Left colon (tissue), 2 donors: ENCODE measurements at regions not wholly inside any gene's neighbourhood (a gene's known extent, or its start where the extent isn't known, plus 50 kb on each side); places are given as distances from the start of the nearest gene placed in this dataset.
"Not testable (repeated sequence)": the region's sequence is repeated elsewhere in the genome, so short reads cannot be mapped to it uniquely, and the experiment has no call there.

ENCODE experiments used
- ATAC-seq: fragments of 200-7000 bp; cut with Tn5 transposase; one replicate; pipeline ENCODE4 v1.9.1; 2020; ENCODE audit warnings: mild to moderate bottlenecking, moderate library complexity
- DNase-seq, 2 donors: peaks; one replicate each; pipeline ENCODE4 v3.0.0-alpha.2; 2020
- intact Hi-C, 2 donors: fragments of 100-400 bp; cut with DNase I in 1 of 2; cut with micrococcal nuclease in 1 of 2; formaldehyde crosslinking; loops; one replicate each; pipeline versions ENCODE4 v1.11.2 to v1.14.0; 2022; cut with DNase I, micrococcal nuclease
- donor health status: DM: no; HTN: no; CAD: no.
- donor health status: DM: yes; HTN: yes; CAD: no.

GRCh38 chr1:213446496-213446895 lies 395.5 kb downstream of the RPS6KC1 start:
- intact Hi-C loops, result no loop called here
- no peak for DNase-seq
- no peak for ATAC-seq

- DNase-seq, result no peak
- intact Hi-C loops, result no loop called here
- ATAC-seq, result no peak
Observed at GRCh38 chr1:213448360-213448759, 397.3 kb downstream of the RPS6KC1 start.

GRCh38 chr1:213448776-213449175 lies 397.7 kb downstream of the RPS6KC1 start:
- intact Hi-C loops, result no loop called here
- no peak for ATAC-seq

GRCh38 chr1:213452501-213452900 lies 401.5 kb downstream of the RPS6KC1 start:
- intact Hi-C loops, result no loop called here
- no peak for DNase-seq
- no peak for ATAC-seq

More at GRCh38 chr1:213448776-213449175, 397.7 kb downstream of the RPS6KC1 start:
- no peak for DNase-seq

GRCh38 chr1:213457186-213457585 lies 406.1 kb downstream of the RPS6KC1 start:
- intact Hi-C loops, result no loop called here
- no peak for DNase-seq
- ATAC-seq, result no peak

- intact Hi-C loops, result no loop called here
- DNase-seq, result no peak
- no peak for ATAC-seq
Observed at GRCh38 chr1:213457733-213458132, 406.7 kb downstream of the RPS6KC1 start.

- ATAC-seq, DNase-seq, intact Hi-C loops: not testable (repeated sequence)
Observed at GRCh38 chr1:213462374-213462773, 411.3 kb downstream of the RPS6KC1 start.

GRCh38 chr1:213464786-213465460 lies 413.9 kb downstream of the RPS6KC1 start:
- intact Hi-C loops, result no loop called here
- DNase-seq (no peak), ATAC-seq (no peak)

GRCh38 chr1:213466541-213466940 lies 415.5 kb downstream of the RPS6KC1 start:
- intact Hi-C loops, result no loop called here
- ATAC-seq, result no peak
- DNase-seq, result no peak

- intact Hi-C loops, result no loop called here
- no peak for DNase-seq
- ATAC-seq, result no peak
Observed at GRCh38 chr1:213474054-213474453, 423.0 kb downstream of the RPS6KC1 start.

GRCh38 chr1:213481395-213481794 lies 430.4 kb downstream of the RPS6KC1 start:
- DNase-seq (no peak), ATAC-seq (no peak)
- intact Hi-C loops, result no loop called here

- no peak for ATAC-seq
- DNase-seq, result no peak
- intact Hi-C loops, result no loop called here
Observed at GRCh38 chr1:213484333-213484732, 433.3 kb downstream of the RPS6KC1 start.

GRCh38 chr1:213484758-213485157 lies 433.7 kb downstream of the RPS6KC1 start:
- no peak for DNase-seq
- no peak for ATAC-seq

GRCh38 chr1:213486488-213486887 lies 435.4 kb downstream of the RPS6KC1 start:
- intact Hi-C loops, result no loop called here
- ATAC-seq (no peak), DNase-seq (no peak)

More at GRCh38 chr1:213484758-213485157, 433.7 kb downstream of the RPS6KC1 start:
- intact Hi-C loops, result no loop called here

- intact Hi-C loops, result no loop called here
- ATAC-seq, result peak; percentile 90
- no peak for DNase-seq
Observed at GRCh38 chr1:213491468-213491867, 440.4 kb downstream of the RPS6KC1 start.

GRCh38 chr1:213492161-213493041 lies 441.4 kb downstream of the RPS6KC1 start:
- intact Hi-C loops, result no loop called here
- DNase-seq (no peak), ATAC-seq (no peak)

GRCh38 chr1:213499444-213499843 lies 448.4 kb downstream of the RPS6KC1 start:
- intact Hi-C loops, result no loop called here
- DNase-seq, result no peak
- ATAC-seq, result no peak

- intact Hi-C loops, result no loop called here
- ATAC-seq, result no peak
- DNase-seq, result no peak
Observed at GRCh38 chr1:213507472-213508223, 456.6 kb downstream of the RPS6KC1 start.

GRCh38 chr1:213511173-213511572 lies 460.1 kb downstream of the RPS6KC1 start:
- ATAC-seq (no peak), DNase-seq (no peak)
- intact Hi-C loops, result no loop called here

GRCh38 chr1:213512316-213512715 lies 461.3 kb downstream of the RPS6KC1 start:
- DNase-seq, result no peak
- ATAC-seq, result no peak
- intact Hi-C loops, result no loop called here
